HepG2 (cell line): ENCODE measurements at regions not wholly inside any gene's neighbourhood (a gene's known extent, or its start where the extent isn't known, plus 50 kb on each side); places are given as distances from the start of the nearest gene placed in this dataset.

Experiments
- ATAC-seq: fragments of 200-7000 bp; cut with Tn5 transposase; 3 replicates; pipeline ENCODE4 v1.9.1; 2020; ENCODE audit warnings: mild to moderate bottlenecking, moderate library complexity
- BruUV-seq: library from RNA; stranded (reverse); fragments of 400-500 nt; replicated peaks from 2 replicates; lab custom pipeline; 2021; lab: Mats Ljungman, UMichigan
- CTCF ChIA-PET: fragments of 300-600 bp; formaldehyde crosslinking; extraction: SDS; loops from one replicate; lab custom pipeline; 2021; ENCODE audit warnings: low total read pairs, inconsistent platforms, low intra/inter-chr PET ratio; lab: Yijun Ruan, JAX
- POLR2A ChIA-PET: fragments of 350-600 bp; sonication (Branson Sonifier 250); formaldehyde crosslinking; loops from one replicate; lab custom pipeline; 2020; ENCODE audit warnings: antibody characterized with exemption, inconsistent platforms; lab: Yijun Ruan, JAX
- DNase-seq: peaks from one replicate; pipeline ENCODE4 v3.0.0-alpha.2; 2015; ENCODE audit warnings: low spot score
- FAIRE-seq: peaks from 3 replicates; lab custom pipeline; 2011; peaks lifted over from hg19 to GRCh38; lab: Jason Lieb, UNC
- H2AFZ ChIP-seq: one replicate; pipeline ENCODE4 v1.6.1; 2011; ENCODE audit warnings: low read length, inconsistent platforms
- H3K27ac ChIP-seq: fragments of 300-600 bp; 3 replicates; pipeline ENCODE4 v1.8.0; 2011; ENCODE audit warnings: mixed run types, mild to moderate bottlenecking, mixed read lengths, low read length, inconsistent platforms; ENCODE audit not compliant: insufficient read depth; ENCODE audit errors: extremely low read length
- H3K27me3 ChIP-seq, 2 experiments: fragments of 200-600 bp in 1 of 2; 2 replicates in 1 of 2; 3 replicates in 1 of 2; pipeline versions ENCODE4 v1.6.0 to v1.8.0; 2011; ENCODE audit warnings: low read length in 2 of 2, mild to moderate bottlenecking in 2 of 2, moderate library complexity in 2 of 2, inconsistent platforms in 1 of 2; ENCODE audit not compliant: insufficient read depth in 2 of 2, control insufficient read depth in 1 of 2
- H3K36me3 ChIP-seq, 2 experiments: fragments of 200-600 bp in 1 of 2; replicated peaks in 1 of 2; 2 replicates in 1 of 2; 3 replicates in 1 of 2; pipeline versions ENCODE4 v1.5.1 to v1.8.0; 2011; ENCODE audit warnings: low read length in 2 of 2, inconsistent platforms in 1 of 2; ENCODE audit not compliant: insufficient read depth in 2 of 2, control insufficient read depth in 1 of 2
- H3K4me1 ChIP-seq: 2 replicates; pipeline ENCODE4 v1.5.1; 2012; ENCODE audit warnings: low read length, inconsistent platforms; ENCODE audit not compliant: insufficient read depth
- H3K4me2 ChIP-seq: 2 replicates; pipeline ENCODE4 v1.6.0; 2011; ENCODE audit warnings: low read depth, low read length, inconsistent platforms
- H3K4me3 ChIP-seq, 3 experiments: fragments of 200-600 bp in 1 of 3; sonication (generic), shearing (Covaris generic) in 1 of 3; replicated peaks in 1 of 3; 2 replicates each; pipeline ENCODE4 v1.5.1; 2011 to 2016; ENCODE audit warnings: low read length in 3 of 3, inconsistent platforms in 2 of 3, low read depth in 2 of 3, mild to moderate bottlenecking in 2 of 3, control low read depth in 1 of 3, mixed read lengths in 1 of 3; ENCODE audit not compliant: insufficient read depth in 1 of 3
- H3K79me2 ChIP-seq: one replicate; pipeline ENCODE4 v1.6.1; 2011; ENCODE audit warnings: low read length, inconsistent platforms; ENCODE audit not compliant: insufficient read depth
- H3K9ac ChIP-seq: 2 replicates; pipeline ENCODE4 v1.6.0; 2011; ENCODE audit warnings: mild to moderate bottlenecking, low read depth, low read length, inconsistent platforms; ENCODE audit not compliant: insufficient read depth
- H3K9me3 ChIP-seq: 2 replicates; pipeline ENCODE4 v1.5.1; 2012; ENCODE audit warnings: mild to moderate bottlenecking, low read length
- H4K20me1 ChIP-seq: 2 replicates; pipeline ENCODE4 v1.6.0; 2011; ENCODE audit warnings: inconsistent platforms, mild to moderate bottlenecking, low read length, moderate library complexity; ENCODE audit not compliant: insufficient read depth
- PHF5A ChIP-seq: IDR thresholded peaks from one replicate; pipeline ENCODE4 v1.6.1; 2018; ENCODE audit warnings: low read depth, missing genetic modification reagents; ENCODE audit not compliant: unreplicated experiment
- PRDM4 ChIP-seq: sonication (generic); formaldehyde crosslinking; IDR thresholded peaks from 2 replicates; pipeline ENCODE4 v1.9.0; 2021; ENCODE audit warnings: missing genetic modification reagents, borderline replicate concordance
- RELA ChIP-seq: sonication (generic); formaldehyde crosslinking; IDR thresholded peaks from 2 replicates; pipeline ENCODE4 v1.4.0; 2020; ENCODE audit warnings: missing genetic modification reagents
- THAP7 ChIP-seq: sonication (generic); formaldehyde crosslinking; IDR thresholded peaks from 2 replicates; pipeline ENCODE4 v1.8.1; 2023; ENCODE audit warnings: mild to moderate bottlenecking, missing genetic modification reagents
- ZBTB38 ChIP-seq: sonication (generic); formaldehyde crosslinking; IDR thresholded peaks from 2 replicates; pipeline ENCODE4 v1.5.1; 2020; ENCODE audit warnings: mild to moderate bottlenecking, missing genetic modification reagents
- ZNF629 ChIP-seq: sonication (generic); formaldehyde crosslinking; conservative IDR thresholded peaks from 2 replicates; pipeline ENCODE4 v1.5.0; 2020; ENCODE audit warnings: missing genetic modification reagents
- ZNF672 ChIP-seq: sonication (generic); formaldehyde crosslinking; IDR thresholded peaks from 2 replicates; pipeline ENCODE4 v1.8.1; 2022; ENCODE audit warnings: missing genetic modification reagents
- ZNF883 ChIP-seq: sonication (generic); formaldehyde crosslinking; IDR thresholded peaks from 2 replicates; pipeline ENCODE4 v1.5.1; 2020; ENCODE audit warnings: mild to moderate bottlenecking, missing genetic modification reagents; ENCODE audit errors: not compliant biosample characterization
- WGBS: methylation state at CpG from one replicate; pipeline ENCODE4 v1.1.6; 2017; ENCODE audit warnings: low lambda C conversion rate; 5-methylcytosine and 5-hydroxymethylcytosine counted together
- in situ Hi-C: cut with HindIII; loops from 2 replicates; pipeline ENCODE4 v1.10.0; 2017; ENCODE audit warnings: low pct_unique_long_range_greater_than_20kb; ENCODE audit not compliant: extremely low pct_ligation_motif_present
- intact Hi-C: fragments of 100-400 bp; cut with micrococcal nuclease; formaldehyde crosslinking; loops from one replicate; pipeline ENCODE4 v1.10.0; 2022; ENCODE audit not compliant: unreplicated experiment

GRCh38 chr1:4045397-4046010 lies 145.4 kb upstream of the C1orf174 start:
- in situ Hi-C loops (no loop called here), intact Hi-C loops (no loop called here)
- WGBS = 0% methylated on average over 5 of the region's 5 CpGs
- no peak for FAIRE-seq
- ChIA-PET POLR2A (no interaction called here), CTCF (no interaction called here)
- H3K27me3 ChIP-seq = peaks cover 3 to 23% of the 10 kb centered on the region in 2 experiments; a peak in 4 of 5 replicates
- no peaks in the 10 kb centered on the region for H3K79me2 ChIP-seq
- H3K4me2 ChIP-seq = no peak overlapping the region
- H3K9ac ChIP-seq = no peak overlapping the region
- H2AFZ ChIP-seq = no peak overlapping the region
- no TSS peak for BruUV-seq
- DNase-seq = no peak
- no peak for ATAC-seq
- no peak overlapping the region for H3K27ac ChIP-seq
- H3K4me1 ChIP-seq = no peaks in the 10 kb centered on the region
- no peaks in the 10 kb centered on the region for H4K20me1 ChIP-seq
- H3K36me3 ChIP-seq = no peaks in the 10 kb centered on the region
- no peaks in the 10 kb centered on the region for H3K9me3 ChIP-seq
- no peak overlapping the region for H3K4me3 ChIP-seq
- no peak for TF ChIP-seq ZNF883 (CRISPR knock-in tag)

- FAIRE-seq (no peak), DNase-seq (no peak), ATAC-seq (no peak)
- no peaks in the 10 kb centered on the region for H3K4me1 ChIP-seq
- no TSS peak for BruUV-seq
- no peak overlapping the region for H3K9ac ChIP-seq
- H3K27ac ChIP-seq = no peak overlapping the region
- TF ChIP-seq PHF5A (CRISPR knock-in tag) (no peak), ZNF629 (no peak), ZBTB38 (no peak), RELA (CRISPR knock-in tag) (no peak), ZNF672 (no peak), THAP7 (no peak), PRDM4 (CRISPR knock-in tag) (no peak)
- H3K36me3 ChIP-seq = no peaks in the 10 kb centered on the region
- no peak overlapping the region for H2AFZ ChIP-seq
- peaks cover 3 to 29% of the 10 kb centered on the region in 2 experiments; a peak in 4 of 5 replicates for H3K27me3 ChIP-seq
- H3K4me3 ChIP-seq = no peak overlapping the region
- ChIA-PET POLR2A (no interaction called here), CTCF (no interaction called here)
- no peaks in the 10 kb centered on the region for H4K20me1 ChIP-seq
- intact Hi-C loops = no loop called here
- H3K9me3 ChIP-seq = no peaks in the 10 kb centered on the region
- 6% methylated on average over 4 of the region's 5 CpGs for WGBS
- H3K79me2 ChIP-seq = no peaks in the 10 kb centered on the region
- in situ Hi-C loops = no loop called here
- no peak overlapping the region for H3K4me2 ChIP-seq
Observed at GRCh38 chr1:4046836-4047461, 146.9 kb upstream of the C1orf174 start.
